NCI-H2081 (cell line): ENCODE measurements at regions not wholly inside any gene's neighbourhood (a gene's known extent, or its start where the extent isn't known, plus 50 kb on each side); places are given as distances from the start of the nearest gene placed in this dataset.

Experiments
- DNase-seq, 2 experiments: peaks; one replicate each; lab custom pipeline; 2025; lab: John Stamatoyannopoulos, UW

DNA sequence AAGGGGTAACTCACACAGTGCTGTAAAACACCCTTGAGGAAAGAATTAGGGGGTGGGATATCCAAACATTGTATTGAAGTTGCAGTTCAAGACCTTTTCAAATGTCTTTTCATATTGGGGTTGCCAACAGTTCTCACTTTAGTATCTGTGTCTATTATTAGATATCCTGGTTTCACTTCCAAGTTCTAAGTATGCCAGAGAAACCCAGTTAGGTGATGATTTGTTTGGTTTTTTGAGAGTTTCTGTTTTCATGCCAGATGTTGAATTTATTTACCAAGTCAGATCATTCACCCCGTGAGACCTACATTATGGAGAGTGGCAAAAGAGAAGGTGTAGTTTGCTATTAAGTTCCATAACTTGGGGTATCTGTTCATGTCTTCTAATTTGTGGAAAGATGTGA lies 64.5 kb downstream of the C9orf152 start:
- DNase-seq: no peak

DNA sequence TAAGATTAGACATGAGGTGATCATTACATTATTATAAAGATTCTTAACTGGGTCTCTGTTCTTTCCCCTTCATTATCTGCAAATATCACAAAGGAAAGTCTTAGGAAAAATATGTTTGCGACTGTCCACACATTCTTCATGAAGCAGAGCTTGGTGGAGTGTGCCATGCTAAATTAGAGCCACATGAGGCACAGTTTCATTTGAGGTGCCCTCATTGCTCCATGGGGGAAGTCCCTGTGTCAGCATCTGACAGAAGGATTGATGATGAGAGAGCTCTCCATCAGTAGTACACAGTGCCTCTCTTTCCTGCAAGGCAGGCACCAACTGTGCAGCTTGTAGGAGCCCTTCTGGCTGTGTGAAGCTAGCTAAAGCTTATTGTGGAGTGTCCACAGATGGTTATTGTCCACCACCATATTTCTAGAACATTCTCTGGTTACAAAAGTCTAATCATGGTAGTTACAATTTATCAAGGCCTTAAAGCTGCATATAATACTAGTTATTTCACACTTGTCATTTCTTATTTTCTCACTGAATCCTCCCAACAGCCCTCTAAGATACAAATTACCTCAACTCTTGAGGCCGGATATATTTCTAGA lies 63.9 kb downstream of the C9orf152 start:
- DNase-seq: no peak

DNA sequence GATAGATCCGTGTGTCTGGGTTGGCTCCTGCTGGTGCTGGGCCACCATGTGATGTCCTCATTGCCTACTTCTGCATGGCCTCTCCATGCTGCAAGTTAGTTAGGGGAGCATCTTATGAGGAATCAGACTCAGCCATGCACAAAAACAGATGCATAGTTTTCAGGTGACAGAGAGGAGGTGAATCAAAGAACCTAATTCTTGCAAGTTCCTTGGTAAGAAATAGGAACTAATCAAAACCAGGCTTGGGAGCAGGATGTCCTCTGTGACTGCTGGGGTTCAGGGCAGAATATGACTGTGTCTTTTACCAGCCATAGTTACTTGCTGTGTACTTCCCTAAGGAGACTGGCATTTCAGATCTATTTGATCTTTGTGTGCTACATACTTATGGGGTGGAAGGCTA lies 61.6 kb downstream of the C9orf152 start:
- DNase-seq: no peak

DNA sequence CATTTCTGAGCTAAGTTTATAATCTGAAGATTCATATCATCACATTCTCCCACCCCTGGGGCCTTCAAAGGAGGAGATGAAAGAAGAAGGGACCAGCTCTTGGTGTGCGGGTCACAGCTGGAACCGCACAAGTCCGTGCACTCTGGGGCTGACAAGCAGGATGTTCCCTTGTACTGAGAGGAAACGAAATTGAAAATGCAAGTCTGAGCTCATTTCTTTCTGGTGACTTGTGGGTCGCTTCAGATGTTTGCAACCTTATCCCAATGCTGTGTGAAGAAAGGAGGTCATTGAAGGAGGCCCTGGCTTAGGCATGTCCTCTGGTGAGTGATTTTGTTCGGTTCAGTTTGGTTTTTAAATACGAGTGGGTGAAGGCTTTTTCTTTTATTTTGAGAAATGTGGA lies 59.6 kb downstream of the C9orf152 start:
- DNase-seq: no peak

DNA sequence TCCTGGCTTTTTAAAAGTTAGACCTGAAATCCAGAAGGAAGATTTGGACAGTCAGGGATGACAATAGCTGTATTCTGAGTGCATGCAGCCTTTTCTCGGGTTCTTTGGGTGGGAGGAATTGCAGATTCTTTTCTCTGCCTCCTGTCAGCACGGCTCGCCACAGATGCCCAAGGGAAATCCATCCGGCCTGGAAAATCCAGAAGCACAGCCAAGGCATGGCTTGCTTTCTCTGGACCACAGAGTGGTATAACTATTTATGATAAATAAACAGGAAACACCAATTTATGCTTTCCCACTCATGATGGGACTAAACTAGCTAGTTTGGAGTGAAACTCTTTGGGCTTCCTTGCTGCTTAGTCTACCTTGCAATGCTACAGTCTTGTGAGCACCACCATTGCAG lies 59.1 kb downstream of the C9orf152 start:
- no peak for DNase-seq
